ENCODE measurements at regions not wholly inside any gene's neighbourhood (a gene's known extent, or its start where the extent isn't known, plus 50 kb on each side); places are given as distances from the start of the nearest gene placed in this dataset.

- TF ChIP-seq POLR2A (IDR thresholded peaks at IDR 0.05) (no peak), CTCF (IDR thresholded peaks at IDR 0.05) (no peak)
These were observed 186.4 kb upstream of the SLC24A5 start for GRCh38 chr15:47934342-47934741.
